KMS-11 (cell line): ENCODE measurements at regions not wholly inside any gene's neighbourhood (a gene's known extent, or its start where the extent isn't known, plus 50 kb on each side); places are given as distances from the start of the nearest gene placed in this dataset.

Source experiments
- H2AFZ ChIP-seq: fragments of 200-600 bp; sonication (generic); 2 replicates; pipeline ENCODE4 v1.6.1; 2016; ENCODE audit warnings: antibody characterized with exemption, mixed run types, low read depth
- H3K27ac ChIP-seq: fragments of 200-600 bp; sonication (generic); 2 replicates; pipeline ENCODE4 v1.6.1; 2016; ENCODE audit warnings: mild to moderate bottlenecking, mixed run types
- H3K27me3 ChIP-seq: fragments of 200-600 bp; sonication (generic); 2 replicates; pipeline ENCODE4 v1.6.1; 2017; ENCODE audit warnings: mild to moderate bottlenecking, low read depth, mixed run types, moderate library complexity; ENCODE audit not compliant: insufficient read depth
- H3K36me3 ChIP-seq: fragments of 200-600 bp; sonication (generic); 2 replicates; pipeline ENCODE4 v1.6.1; 2017; ENCODE audit warnings: mild to moderate bottlenecking, mixed run types; ENCODE audit not compliant: insufficient read depth
- H3K4me1 ChIP-seq: fragments of 200-600 bp; sonication (generic); 2 replicates; pipeline ENCODE4 v1.6.1; 2016; ENCODE audit warnings: mild to moderate bottlenecking, low read depth, mixed run types; ENCODE audit not compliant: poor library complexity, severe bottlenecking
- H3K4me2 ChIP-seq: fragments of 200-600 bp; sonication (generic); 2 replicates; pipeline ENCODE4 v1.7.0; 2016; ENCODE audit warnings: mild to moderate bottlenecking, mixed run types
- H3K4me3 ChIP-seq: fragments of 200-600 bp; sonication (generic); IDR thresholded peaks from 2 replicates; pipeline ENCODE4 v1.6.1; 2017; ENCODE audit warnings: low read depth, low read length, mixed read lengths; ENCODE audit not compliant: insufficient read depth
- H3K79me2 ChIP-seq: fragments of 200-600 bp; sonication (generic); 2 replicates; pipeline ENCODE4 v1.6.1; 2016; ENCODE audit warnings: low read depth, mixed run types; ENCODE audit not compliant: insufficient read depth
- H3K9ac ChIP-seq: fragments of 200-600 bp; sonication (generic); 2 replicates; pipeline ENCODE4 v1.6.1; 2016; ENCODE audit warnings: mild to moderate bottlenecking, mixed run types
- H4K20me1 ChIP-seq: fragments of 200-600 bp; sonication (generic); 2 replicates; pipeline ENCODE4 v1.6.1; 2016; ENCODE audit warnings: mild to moderate bottlenecking, mixed run types; ENCODE audit not compliant: insufficient read depth
- TF ChIP-seq, protein P1 (sequence below): fragments of 200-600 bp; sonication (generic); conservative IDR thresholded peaks from 2 replicates; pipeline ENCODE4 v1.6.1; 2017; ENCODE audit warnings: low read depth, mild to moderate bottlenecking, antibody characterized with exemption, low read length, moderate library complexity, mixed read lengths

DNA sequence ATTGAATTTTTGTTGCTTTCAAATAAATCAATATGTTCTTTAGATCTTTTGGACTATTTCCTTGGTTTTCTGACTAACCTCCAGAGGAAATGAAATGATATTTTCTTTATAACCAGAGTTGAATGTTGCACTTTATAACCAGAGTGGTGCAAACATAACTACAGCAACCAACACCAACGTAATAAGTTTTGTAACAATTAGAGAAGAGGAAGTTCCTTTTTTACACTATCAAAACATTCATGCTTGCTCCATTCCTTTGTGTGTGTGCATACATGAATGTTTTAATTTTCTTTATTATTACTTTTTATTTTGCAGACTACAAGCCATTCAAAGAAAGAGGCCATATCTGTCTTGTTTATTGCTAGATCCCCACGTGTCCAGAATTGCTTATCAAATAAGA is 193.0 kb upstream of the PPP3CA start:
- TF ChIP-seq, protein P1, sequence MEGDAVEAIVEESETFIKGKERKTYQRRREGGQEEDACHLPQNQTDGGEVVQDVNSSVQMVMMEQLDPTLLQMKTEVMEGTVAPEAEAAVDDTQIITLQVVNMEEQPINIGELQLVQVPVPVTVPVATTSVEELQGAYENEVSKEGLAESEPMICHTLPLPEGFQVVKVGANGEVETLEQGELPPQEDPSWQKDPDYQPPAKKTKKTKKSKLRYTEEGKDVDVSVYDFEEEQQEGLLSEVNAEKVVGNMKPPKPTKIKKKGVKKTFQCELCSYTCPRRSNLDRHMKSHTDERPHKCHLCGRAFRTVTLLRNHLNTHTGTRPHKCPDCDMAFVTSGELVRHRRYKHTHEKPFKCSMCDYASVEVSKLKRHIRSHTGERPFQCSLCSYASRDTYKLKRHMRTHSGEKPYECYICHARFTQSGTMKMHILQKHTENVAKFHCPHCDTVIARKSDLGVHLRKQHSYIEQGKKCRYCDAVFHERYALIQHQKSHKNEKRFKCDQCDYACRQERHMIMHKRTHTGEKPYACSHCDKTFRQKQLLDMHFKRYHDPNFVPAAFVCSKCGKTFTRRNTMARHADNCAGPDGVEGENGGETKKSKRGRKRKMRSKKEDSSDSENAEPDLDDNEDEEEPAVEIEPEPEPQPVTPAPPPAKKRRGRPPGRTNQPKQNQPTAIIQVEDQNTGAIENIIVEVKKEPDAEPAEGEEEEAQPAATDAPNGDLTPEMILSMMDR: no peak
- no peak overlapping the region for H3K4me2 ChIP-seq
- H2AFZ ChIP-seq: no peak overlapping the region
- no peaks in the 10 kb centered on the region for H3K79me2 ChIP-seq
- H3K4me3 ChIP-seq: no peak overlapping the region
- H3K36me3 ChIP-seq: no peaks in the 10 kb centered on the region
- no peak overlapping the region for H3K27ac ChIP-seq
- no peak overlapping the region for H3K9ac ChIP-seq
- no peaks in the 10 kb centered on the region for H3K27me3 ChIP-seq
- no peaks in the 10 kb centered on the region for H4K20me1 ChIP-seq
- no peaks in the 10 kb centered on the region for H3K4me1 ChIP-seq

DNA sequence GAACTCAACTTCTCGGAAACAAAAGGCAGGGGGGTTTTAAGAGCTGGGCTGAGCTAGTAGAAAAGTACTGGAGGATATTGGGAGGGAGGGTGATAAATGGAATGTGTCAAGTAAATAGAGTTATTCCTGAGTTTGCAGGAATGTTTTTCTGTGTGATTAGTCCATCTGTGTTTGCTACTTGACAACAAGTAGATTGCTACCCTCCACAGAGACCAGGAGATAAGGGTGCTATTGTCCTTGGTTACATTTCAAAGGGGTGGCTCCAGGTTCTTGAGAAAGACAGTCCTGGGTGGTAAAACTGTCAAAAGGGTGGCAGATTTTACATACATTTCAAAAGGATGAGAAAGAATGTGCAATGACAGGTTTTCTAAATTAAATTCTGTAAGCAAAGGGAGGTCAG is 181.2 kb upstream of the PPP3CA start:
- H3K4me1 ChIP-seq: peaks cover 31% of the 10 kb centered on the region
- H4K20me1 ChIP-seq: no peaks in the 10 kb centered on the region
- H2AFZ ChIP-seq: no peak overlapping the region

DNA sequence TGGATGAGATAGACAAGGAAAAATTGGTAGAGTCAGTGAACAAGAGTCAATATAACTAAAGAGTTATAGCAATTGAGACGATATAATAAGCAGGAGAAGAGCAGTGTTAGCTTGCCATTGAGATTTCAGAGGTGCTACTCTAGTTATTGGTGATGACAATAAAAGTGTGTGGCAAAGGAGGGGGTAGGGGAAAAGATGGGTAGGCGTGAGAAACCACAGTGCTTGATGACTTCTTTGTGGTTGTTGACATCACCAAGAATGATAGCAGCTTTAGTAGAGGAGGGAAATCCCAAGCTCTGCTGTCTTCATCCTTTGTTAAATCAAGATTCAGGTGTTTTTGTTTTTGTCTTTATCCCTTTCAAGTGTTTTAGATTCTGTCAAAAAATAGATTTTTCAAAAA is 179.9 kb upstream of the PPP3CA start:
- no peaks in the 10 kb centered on the region for H3K36me3 ChIP-seq
- no peak overlapping the region for H3K9ac ChIP-seq
- no peak overlapping the region for H3K4me3 ChIP-seq
- no peaks in the 10 kb centered on the region for H3K79me2 ChIP-seq
- H3K4me2 ChIP-seq: peak overlapping the region; percentile 65
- H3K4me1 ChIP-seq: peaks cover 31% of the 10 kb centered on the region
- TF ChIP-seq, protein P1: no peak
- no peak overlapping the region for H2AFZ ChIP-seq
- peak overlapping the region; percentile 13; the same call in 1 of the 2 replicates for H3K27ac ChIP-seq
- no peaks in the 10 kb centered on the region for H4K20me1 ChIP-seq
- H3K27me3 ChIP-seq: no peaks in the 10 kb centered on the region

More for the DNA sequence above, 181.2 kb upstream of the PPP3CA start:
- Histone ChIP-seq H3K27me3 (no peaks in the 10 kb centered on the region), H3K9ac (no peak overlapping the region), H3K27ac (no peak overlapping the region), H3K4me2 (no peak overlapping the region), H3K79me2 (no peaks in the 10 kb centered on the region), H3K4me3 (no peak overlapping the region), H3K36me3 (no peaks in the 10 kb centered on the region)
- TF ChIP-seq, protein P1: no peak

DNA sequence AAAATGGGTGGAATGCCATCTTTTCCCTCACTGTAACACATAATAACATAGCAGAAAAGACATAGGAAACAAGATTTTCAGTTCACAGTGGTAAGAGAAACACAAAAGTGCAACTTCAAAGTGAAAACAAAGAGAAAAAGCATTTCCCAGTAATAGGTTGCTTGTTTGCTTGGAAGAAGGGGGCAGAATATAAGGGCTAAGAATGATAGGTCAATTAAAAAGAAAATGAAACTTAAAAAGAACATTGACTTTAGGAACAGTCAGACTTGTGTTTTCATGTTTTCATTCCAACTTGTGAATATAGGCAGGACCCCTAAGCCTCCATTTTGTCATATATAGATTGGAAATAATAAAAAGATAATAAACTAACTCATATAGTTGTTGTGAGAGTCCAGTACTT is 168.2 kb upstream of the PPP3CA start:
- H3K27ac ChIP-seq: no peak overlapping the region
- H3K4me1 ChIP-seq: no peaks in the 10 kb centered on the region
- H3K79me2 ChIP-seq: no peaks in the 10 kb centered on the region
- TF ChIP-seq, protein P1: no peak
- no peaks in the 10 kb centered on the region for H3K27me3 ChIP-seq
- no peak overlapping the region for H3K4me2 ChIP-seq
- H3K4me3 ChIP-seq: no peak overlapping the region
- H3K9ac ChIP-seq: no peak overlapping the region
- H4K20me1 ChIP-seq: no peaks in the 10 kb centered on the region
- H2AFZ ChIP-seq: no peak overlapping the region
- H3K36me3 ChIP-seq: no peaks in the 10 kb centered on the region
